Natural killer cell (primary cell): ENCODE measurements at regions not wholly inside any gene's neighbourhood (a gene's known extent, or its start where the extent isn't known, plus 50 kb on each side); places are given as distances from the start of the nearest gene placed in this dataset.

ENCODE experiments used
- ATAC-seq, 3 donors: fragments of 150-1000 bp in 2 of 3; fragments of 200-7000 bp in 1 of 3; cut with Tn5 transposase; 1 replicate in 1 of 3; 2 replicates in 2 of 3; pipeline ENCODE4 v1.10.0; 2021; ENCODE audit warnings: mild to moderate bottlenecking in 2 of 3, moderate library complexity in 2 of 3
- DNase-seq, 2 donors: peaks; one replicate each; pipeline versions ENCODE4 v3.0.0 to v3.0.0-alpha.2; 2013 to 2021; ENCODE audit warnings: mixed read lengths in 1 of 2
- H3K27ac ChIP-seq: one replicate; pipeline ENCODE4 v1.5.1; 2013; ENCODE audit warnings: mild to moderate bottlenecking, low read length
- H3K27me3 ChIP-seq: one replicate; pipeline ENCODE4 v1.6.1; 2013; ENCODE audit warnings: low read length; ENCODE audit not compliant: control insufficient read depth, insufficient read depth
- H3K36me3 ChIP-seq: one replicate; pipeline ENCODE4 v1.6.1; 2013; ENCODE audit warnings: low read length; ENCODE audit not compliant: control insufficient read depth, insufficient read depth
- H3K4me1 ChIP-seq: one replicate; pipeline ENCODE4 v1.6.1; 2013; ENCODE audit warnings: low read length; ENCODE audit not compliant: control insufficient read depth, insufficient read depth
- H3K4me3 ChIP-seq: one replicate; pipeline ENCODE4 v1.5.1; 2013; ENCODE audit warnings: low read length
- H3K9me3 ChIP-seq: one replicate; pipeline ENCODE4 v1.6.1; 2013; ENCODE audit warnings: low read length; ENCODE audit not compliant: control insufficient read depth, insufficient read depth
- H3K27ac Mint-ChIP-seq, 2 donors: one replicate each; pipeline ENCODE4 v1.8.0; 2022; ENCODE audit warnings: mild to moderate bottlenecking in 2 of 2, mixed read lengths in 2 of 2, moderate library complexity in 1 of 2
- H3K27me3 Mint-ChIP-seq, 2 donors: one replicate each; pipeline ENCODE4 v1.8.0; 2022; ENCODE audit warnings: low read depth in 2 of 2, mixed read lengths in 2 of 2
- H3K36me3 Mint-ChIP-seq: one replicate; pipeline ENCODE4 v1.8.0; 2022; ENCODE audit warnings: mixed read lengths
- H3K4me1 Mint-ChIP-seq, 2 donors: one replicate each; pipeline ENCODE4 v1.8.0; 2022; ENCODE audit warnings: mixed read lengths in 2 of 2
- H3K4me3 Mint-ChIP-seq: one replicate; pipeline ENCODE4 v1.8.0; 2022; ENCODE audit warnings: mild to moderate bottlenecking, moderate library complexity, mixed read lengths
- H3K9me3 Mint-ChIP-seq, 2 donors: one replicate each; pipeline ENCODE4 v1.8.0; 2022; ENCODE audit warnings: mixed read lengths in 2 of 2
- CTCF ChIP-seq: fragments of 200-600 bp; IDR thresholded peaks from one replicate; pipeline ENCODE4 v1.8.0; 2022; ENCODE audit warnings: antibody characterized with exemption
- WGBS: methylation state at CpG from one replicate; pipeline ENCODE4 v1.1.7; 2013; ENCODE audit warnings: missing lambda C conversion rate; ENCODE audit not compliant: insufficient coverage; 5-methylcytosine and 5-hydroxymethylcytosine counted together
- intact Hi-C: fragments of 100-400 bp; cut with micrococcal nuclease; formaldehyde crosslinking; loops from one replicate; pipeline ENCODE4 v1.14.2; 2022

- peaks cover 0 to 3% of the 10 kb centered on the region in 2 donors for H3K27me3 Mint-ChIP-seq
- H3K4me3 ChIP-seq = no peak overlapping the region
- no peaks in the 10 kb centered on the region for H3K4me1 Mint-ChIP-seq
- H3K4me1 ChIP-seq = no peaks in the 10 kb centered on the region
- H3K27ac Mint-ChIP-seq = no peak overlapping the region
- no peaks in the 10 kb centered on the region for H3K27me3 ChIP-seq
- DNase-seq (no peak), ATAC-seq (no peak)
- intact Hi-C loops = no loop called here
- H3K36me3 ChIP-seq = no peaks in the 10 kb centered on the region
- peaks cover 8% of the 10 kb centered on the region for H3K36me3 Mint-ChIP-seq
- H3K27ac ChIP-seq = no peak overlapping the region
- H3K9me3 Mint-ChIP-seq = peaks cover 6 to 8% of the 10 kb centered on the region in 2 donors
- no peak for TF ChIP-seq CTCF
- no peak overlapping the region for H3K4me3 Mint-ChIP-seq
- WGBS = 89% methylated on average over 8 of the region's 8 CpGs
- H3K9me3 ChIP-seq = peaks cover 4% of the 10 kb centered on the region
Measured at GRCh38 chr5:10168254-10168653, 81.4 kb downstream of the ATPSCKMT start.

- Histone ChIP-seq H3K27me3 (no peaks in the 10 kb centered on the region), H3K36me3 (no peaks in the 10 kb centered on the region), H3K9me3 (peaks cover 4% of the 10 kb centered on the region), H3K27ac (no peak overlapping the region), H3K4me3 (no peak overlapping the region), H3K4me1 (no peaks in the 10 kb centered on the region)
- DNase-seq (no peak), ATAC-seq (no peak)
- no peaks in the 10 kb centered on the region for H3K4me1 Mint-ChIP-seq
- TF ChIP-seq CTCF = no peak
- H3K36me3 Mint-ChIP-seq = peaks cover 8% of the 10 kb centered on the region
- no peak overlapping the region for H3K4me3 Mint-ChIP-seq
- intact Hi-C loops = no loop called here
- H3K27ac Mint-ChIP-seq = no peak overlapping the region
- peaks cover 6 to 8% of the 10 kb centered on the region in 2 donors for H3K9me3 Mint-ChIP-seq
- 89% methylated on average over 1 of the region's 1 CpG for WGBS
- peaks cover 0 to 3% of the 10 kb centered on the region in 2 donors for H3K27me3 Mint-ChIP-seq
Measured at GRCh38 chr5:10167806-10168205, 81.9 kb downstream of the ATPSCKMT start.

GRCh38 chr5:10166392-10166791 is 83.3 kb downstream of the ATPSCKMT start:
- H3K9me3 ChIP-seq = peaks cover 4% of the 10 kb centered on the region
- Mint-ChIP-seq H3K9me3 (peaks cover 3 to 8% of the 10 kb centered on the region in 2 donors), H3K4me1 (no peaks in the 10 kb centered on the region), H3K27ac (no peak overlapping the region), H3K27me3 (peaks cover 0 to 6% of the 10 kb centered on the region in 2 donors), H3K4me3 (no peak overlapping the region), H3K36me3 (peaks cover 8% of the 10 kb centered on the region)
- no peak for ATAC-seq
- no peak overlapping the region for H3K27ac ChIP-seq
- WGBS = 90% methylated on average over 1 of the region's 1 CpG
- no peaks in the 10 kb centered on the region for H3K4me1 ChIP-seq
- H3K36me3 ChIP-seq = no peaks in the 10 kb centered on the region
- no peak overlapping the region for H3K4me3 ChIP-seq
- intact Hi-C loops = no loop called here
- no peaks in the 10 kb centered on the region for H3K27me3 ChIP-seq
- DNase-seq = no peak
- TF ChIP-seq CTCF = no peak

GRCh38 chr5:10162468-10162867 is 87.2 kb downstream of the ATPSCKMT start:
- H3K4me3 ChIP-seq = no peak overlapping the region
- no peak for DNase-seq
- H3K9me3 Mint-ChIP-seq = peaks cover 3 to 8% of the 10 kb centered on the region in 2 donors
- intact Hi-C loops = no loop called here
- H3K36me3 ChIP-seq = no peaks in the 10 kb centered on the region
- H3K27ac Mint-ChIP-seq = no peak overlapping the region
- H3K4me3 Mint-ChIP-seq = no peak overlapping the region
- no peak for TF ChIP-seq CTCF
- no peak for ATAC-seq
- no peaks in the 10 kb centered on the region for H3K27me3 ChIP-seq
- peaks cover 4% of the 10 kb centered on the region for H3K9me3 ChIP-seq
- no peak overlapping the region for H3K27ac ChIP-seq
- WGBS = 52% methylated on average over 5 of the region's 5 CpGs
- H3K27me3 Mint-ChIP-seq = peaks cover 2 to 10% of the 10 kb centered on the region in 2 donors
- peaks cover 8% of the 10 kb centered on the region for H3K36me3 Mint-ChIP-seq
- no peaks in the 10 kb centered on the region for H3K4me1 Mint-ChIP-seq
- H3K4me1 ChIP-seq = no peaks in the 10 kb centered on the region
